Activated naive CD4-positive, alpha-beta T cell treated with anti-CD3 and anti-CD28 coated beads, Interleukin-2, amount 50 U/mL, for 72 hours (primary cell): ENCODE measurements at regions not wholly inside any gene's neighbourhood (a gene's known extent, or its start where the extent isn't known, plus 50 kb on each side); places are given as distances from the start of the nearest gene placed in this dataset.
A peak's percentile ranks its signal among the peaks of the same experiment; 100 is the strongest.

Experiments used
- ATAC-seq, 2 donors: fragments of 150-1000 bp; cut with Tn5 transposase; 2 replicates each; pipeline ENCODE4 v1.10.0; 2021; ENCODE audit warnings: mild to moderate bottlenecking in 2 of 2, moderate library complexity in 2 of 2
- DNase-seq, 2 donors: peaks; one replicate each; pipeline ENCODE4 v3.0.0; 2021 to 2022; ENCODE audit warnings: low spot score in 2 of 2
- H3K27ac Mint-ChIP-seq, 2 donors: one replicate each; pipeline ENCODE4 v1.8.0; 2022; ENCODE audit warnings: mild to moderate bottlenecking in 2 of 2, mixed read lengths in 2 of 2
- H3K36me3 Mint-ChIP-seq, 2 donors: one replicate each; pipeline ENCODE4 v1.8.0; 2022; ENCODE audit warnings: mixed read lengths in 2 of 2
- H3K9me3 Mint-ChIP-seq, 2 donors: one replicate each; pipeline ENCODE4 v1.8.0; 2022; ENCODE audit warnings: mixed read lengths in 2 of 2

DNA sequence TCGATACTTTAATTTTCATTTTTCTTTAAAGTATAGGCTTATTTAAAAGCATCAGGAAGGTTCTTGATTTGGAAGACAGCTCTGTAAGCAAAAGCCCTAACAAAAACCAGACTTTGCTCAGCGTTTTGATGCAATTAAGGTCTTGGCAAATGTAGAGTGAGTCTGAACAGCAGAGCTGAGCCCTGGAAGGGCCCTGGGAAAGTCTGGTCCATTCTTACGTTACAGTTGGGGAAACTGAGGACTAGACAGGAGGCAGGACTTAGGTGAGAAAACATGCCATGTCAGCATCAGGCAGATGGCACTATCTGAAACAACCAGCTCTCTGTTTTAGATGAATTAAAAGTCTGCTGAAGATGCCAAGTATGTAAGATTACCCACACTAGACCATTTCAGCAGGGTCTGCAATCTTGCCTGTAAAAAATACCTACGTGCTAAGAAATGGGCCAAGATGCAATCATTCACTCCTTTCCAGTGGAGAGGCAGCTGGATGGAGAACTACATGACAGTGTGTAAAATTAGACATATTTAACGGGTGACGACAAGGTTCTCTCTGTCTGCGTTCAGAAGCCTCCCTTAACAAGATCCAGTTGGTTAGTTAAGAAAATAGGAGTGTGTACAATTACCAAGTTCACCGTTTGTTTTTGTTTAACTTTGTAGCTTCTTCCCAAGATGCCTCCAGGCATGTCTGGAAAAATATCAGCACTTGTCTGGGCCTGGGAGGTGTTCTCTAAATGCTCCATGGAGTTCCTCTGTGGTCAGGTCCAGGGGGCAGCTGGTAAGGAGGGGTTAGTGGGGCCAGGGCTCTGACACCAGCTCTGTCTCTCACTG lies 502.3 kb upstream of the ZMIZ1 start:
- no peaks in the 10 kb centered on the region for H3K36me3 Mint-ChIP-seq
- no peak overlapping the region for H3K27ac Mint-ChIP-seq
- ATAC-seq (no peak), DNase-seq (no peak)
- H3K9me3 Mint-ChIP-seq: no peaks in the 10 kb centered on the region

DNA sequence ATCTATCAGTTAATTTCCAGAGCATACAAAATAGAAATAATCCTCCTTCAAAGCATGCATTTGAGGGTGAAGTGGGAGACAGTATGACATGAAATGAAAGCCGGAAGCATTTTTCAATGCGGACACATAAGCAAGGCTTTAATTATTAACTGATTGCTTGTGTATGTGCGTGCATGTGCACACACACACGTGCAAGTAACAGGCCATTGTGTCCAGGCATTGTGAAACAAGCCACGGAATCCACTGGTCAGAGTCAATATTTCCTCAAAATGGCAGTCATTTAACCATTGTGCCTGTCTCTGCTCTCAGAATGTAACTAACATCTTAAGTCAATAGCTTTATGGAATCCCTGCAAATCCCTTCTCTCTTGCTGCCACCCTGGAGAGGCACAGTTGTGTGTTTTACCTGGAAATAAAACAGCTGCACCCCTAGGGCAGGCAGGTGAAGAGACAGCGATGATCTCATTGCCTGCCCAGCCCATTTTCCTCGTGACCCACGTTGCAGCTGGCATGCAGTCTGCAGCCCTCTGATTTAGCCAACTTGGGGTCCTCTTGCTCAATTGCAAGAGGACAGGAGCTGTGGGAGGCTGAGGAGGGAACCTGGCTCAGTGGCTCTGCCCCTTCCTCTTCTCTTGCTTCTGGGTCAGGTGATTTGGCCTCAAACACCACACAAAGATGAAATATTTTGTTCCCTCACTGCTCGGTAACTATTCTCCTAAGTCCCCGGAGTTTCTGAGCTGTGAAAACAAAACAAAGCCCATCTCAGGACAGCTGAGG lies 500.9 kb upstream of the ZMIZ1 start:
- ATAC-seq (no peak), DNase-seq (no peak)
- Mint-ChIP-seq H3K36me3 (no peaks in the 10 kb centered on the region), H3K9me3 (no peaks in the 10 kb centered on the region), H3K27ac (no peak overlapping the region)

DNA sequence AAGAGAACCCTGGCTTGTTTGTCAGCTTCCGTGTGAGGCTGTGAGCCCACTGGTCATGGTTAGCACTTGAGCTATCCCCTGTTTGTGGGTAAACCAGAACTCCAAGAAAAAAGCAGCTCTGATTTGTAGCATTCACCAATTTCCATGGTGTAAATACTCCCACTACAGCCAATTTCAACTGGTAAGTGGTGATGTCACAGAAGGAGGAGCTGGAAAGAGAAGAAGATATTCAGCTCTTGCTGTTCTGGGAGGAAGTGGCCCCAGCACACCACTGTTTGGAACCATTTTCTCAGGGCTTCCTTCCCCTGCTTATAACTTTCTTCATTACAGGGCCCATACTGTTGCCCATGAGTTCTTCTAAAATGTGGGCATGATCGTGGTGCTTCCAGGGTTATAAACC lies 500.1 kb upstream of the ZMIZ1 start:
- DNase-seq (no peak), ATAC-seq (no peak)
- Mint-ChIP-seq H3K36me3 (no peaks in the 10 kb centered on the region), H3K9me3 (no peaks in the 10 kb centered on the region), H3K27ac (no peak overlapping the region)

DNA sequence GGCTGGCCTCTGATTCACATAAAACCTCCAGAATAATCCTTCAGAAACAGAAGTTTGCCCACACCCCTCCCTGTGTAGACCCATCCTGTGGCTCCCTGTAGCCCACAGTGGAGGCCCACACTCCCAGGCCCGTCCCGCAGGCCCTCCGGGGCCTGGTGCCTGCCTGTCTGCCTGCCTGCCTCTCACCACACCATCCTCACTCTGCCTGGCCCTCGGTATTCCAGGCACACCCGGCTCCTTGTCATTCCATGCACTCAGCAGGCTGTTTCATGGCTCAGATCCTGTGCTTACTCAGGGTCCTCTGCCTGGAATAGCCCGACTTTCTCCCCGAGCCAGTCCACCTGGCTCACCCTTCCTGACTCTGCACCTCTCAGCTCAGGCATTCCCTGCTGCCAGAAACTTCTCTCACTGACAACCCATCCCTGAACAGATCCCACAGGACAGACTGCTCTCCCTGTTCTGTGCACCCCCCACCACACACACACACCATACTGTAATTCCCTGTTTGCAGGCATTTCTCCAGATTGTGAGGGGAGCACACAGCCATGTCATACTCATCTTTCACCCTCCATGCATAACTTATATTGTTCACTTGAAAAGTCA lies 498.0 kb upstream of the ZMIZ1 start:
- H3K36me3 Mint-ChIP-seq: no peaks in the 10 kb centered on the region
- no peak for ATAC-seq
- H3K27ac Mint-ChIP-seq: peak overlapping the region; percentile 14 to 26
- no peaks in the 10 kb centered on the region for H3K9me3 Mint-ChIP-seq
- no peak for DNase-seq

DNA sequence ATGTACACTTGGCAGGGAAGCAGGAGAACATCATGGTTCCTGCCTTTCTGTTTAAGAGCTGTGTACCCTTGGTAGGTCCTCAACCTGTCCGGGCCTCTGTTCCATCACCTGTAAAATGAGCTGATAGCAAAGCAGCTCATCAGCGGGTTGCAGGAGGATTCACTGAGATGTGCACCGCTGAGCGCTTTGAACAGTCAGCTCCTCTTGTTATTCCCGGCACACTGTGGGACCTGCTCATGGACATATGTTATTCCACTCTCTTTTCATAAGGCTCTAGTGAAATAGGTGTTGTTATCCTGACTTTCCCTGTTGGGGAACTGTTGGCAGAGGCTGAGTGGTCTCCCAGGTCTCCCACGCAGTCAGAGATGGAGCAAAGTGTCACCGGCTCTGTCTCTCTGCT lies 497.5 kb upstream of the ZMIZ1 start:
- Mint-ChIP-seq H3K9me3 (no peaks in the 10 kb centered on the region), H3K27ac (no peak overlapping the region), H3K36me3 (no peaks in the 10 kb centered on the region)
- ATAC-seq (no peak), DNase-seq (no peak)

DNA sequence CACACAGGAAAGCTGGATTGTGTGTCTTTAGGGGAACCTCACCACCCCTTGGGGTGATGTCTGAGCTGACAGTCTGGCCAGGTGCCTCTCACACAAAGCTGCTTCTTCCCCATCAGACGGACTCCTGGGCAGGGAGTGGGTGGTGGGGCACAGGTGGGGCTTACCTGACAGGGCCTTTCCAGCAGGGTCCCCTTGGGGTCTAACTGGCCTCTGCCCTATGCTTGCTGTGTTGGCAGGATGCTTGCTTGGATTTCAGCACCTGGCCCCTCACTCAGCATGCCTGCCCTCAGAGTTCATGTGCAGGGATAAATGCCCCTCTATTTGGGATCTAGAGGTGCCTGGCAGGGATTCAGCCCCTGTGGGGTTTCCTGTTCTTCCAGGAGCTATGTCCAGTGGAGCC lies 496.9 kb upstream of the ZMIZ1 start:
- ATAC-seq: no peak
- Mint-ChIP-seq H3K9me3 (no peaks in the 10 kb centered on the region), H3K27ac (no peak overlapping the region), H3K36me3 (no peaks in the 10 kb centered on the region)
- DNase-seq: no peak

DNA sequence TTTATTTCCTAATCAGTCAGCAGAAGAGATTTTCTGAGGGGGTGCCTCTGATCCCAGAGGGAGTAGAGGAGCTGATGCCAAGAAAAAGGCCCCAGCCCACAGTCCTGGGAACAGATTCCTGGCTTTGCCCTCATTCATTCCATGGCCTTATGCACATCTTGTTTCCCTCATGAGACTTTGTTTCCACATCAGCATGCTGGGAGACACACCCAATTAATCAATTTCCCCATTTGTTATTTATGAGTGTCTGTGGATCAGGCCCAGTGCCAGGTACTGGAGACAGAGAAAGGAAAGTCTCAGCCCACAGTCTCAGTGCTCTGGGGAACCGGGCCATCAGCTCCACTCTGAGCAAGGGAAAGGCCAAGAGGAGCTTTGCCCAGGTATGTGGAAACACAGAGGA lies 496.2 kb upstream of the ZMIZ1 start:
- Mint-ChIP-seq H3K36me3 (no peaks in the 10 kb centered on the region), H3K9me3 (no peaks in the 10 kb centered on the region), H3K27ac (no peak overlapping the region)
- DNase-seq (no peak), ATAC-seq (no peak)

DNA sequence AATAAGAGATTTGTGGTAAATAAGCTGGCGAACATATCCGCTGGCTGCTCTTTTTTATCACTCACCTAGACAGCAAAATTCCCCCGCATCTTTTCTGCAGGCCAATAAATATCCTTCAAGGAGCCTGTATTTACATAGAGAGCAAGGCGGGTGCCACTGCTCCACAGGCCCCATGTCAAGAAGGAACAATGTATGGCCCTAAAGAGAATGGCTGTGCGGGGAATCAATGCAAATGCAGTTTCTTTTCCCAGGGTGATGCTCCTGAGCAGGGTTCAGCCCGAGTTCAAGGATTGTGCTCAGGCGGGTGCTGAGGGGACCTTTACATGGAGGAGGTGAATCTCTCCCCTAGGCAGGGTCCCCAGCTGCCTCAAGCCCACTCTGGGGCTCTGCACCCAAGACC lies 494.2 kb upstream of the ZMIZ1 start:
- ATAC-seq (no peak), DNase-seq (no peak)
- no peaks in the 10 kb centered on the region for H3K36me3 Mint-ChIP-seq
- no peak overlapping the region for H3K27ac Mint-ChIP-seq
- peaks cover 3 to 4% of the 10 kb centered on the region in 2 donors for H3K9me3 Mint-ChIP-seq

DNA sequence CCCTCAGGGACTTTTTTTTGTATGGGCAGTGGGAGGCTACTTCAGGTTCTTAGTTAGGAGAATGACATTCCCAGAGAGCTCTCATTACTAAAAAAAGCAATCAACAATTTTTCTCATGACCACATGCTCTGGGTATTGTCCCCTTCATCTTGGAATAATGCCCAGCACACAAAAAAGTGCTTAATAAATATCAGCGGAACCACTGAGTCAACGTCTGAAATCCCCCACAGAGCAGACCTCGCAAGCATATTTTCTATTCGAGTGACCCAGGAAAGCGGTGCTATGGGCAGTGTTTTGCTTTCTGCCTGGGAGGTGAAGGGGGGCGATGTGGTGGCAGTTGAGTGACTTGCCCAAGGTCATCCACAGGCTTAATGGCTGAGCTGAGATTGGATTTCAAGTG lies 493.4 kb upstream of the ZMIZ1 start:
- DNase-seq (no peak), ATAC-seq (no peak)
- H3K36me3 Mint-ChIP-seq: no peaks in the 10 kb centered on the region
- H3K9me3 Mint-ChIP-seq: peaks cover 3 to 4% of the 10 kb centered on the region in 2 donors
- no peak overlapping the region for H3K27ac Mint-ChIP-seq

DNA sequence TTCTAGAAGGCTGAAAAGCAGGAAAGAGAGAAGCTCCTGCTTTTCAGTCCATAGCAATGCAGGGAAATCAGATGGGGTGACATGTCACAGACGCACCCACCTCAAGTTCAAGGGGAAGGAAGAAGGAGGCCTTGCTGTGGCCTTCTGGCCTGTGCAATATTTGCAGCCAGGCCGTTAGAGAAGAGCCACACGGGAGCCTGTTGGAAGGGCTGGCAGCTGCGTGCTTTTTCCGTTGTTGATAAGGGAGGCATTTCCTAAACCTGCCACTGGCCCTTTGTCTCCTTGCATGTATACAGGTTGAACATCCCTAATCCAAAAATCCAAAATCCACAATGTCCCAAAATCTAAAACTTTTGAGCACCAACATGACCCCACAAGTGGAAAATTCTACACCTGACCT lies 492.5 kb upstream of the ZMIZ1 start:
- ATAC-seq (no peak), DNase-seq (no peak)
- peaks cover 3 to 4% of the 10 kb centered on the region in 2 donors for H3K9me3 Mint-ChIP-seq
- no peaks in the 10 kb centered on the region for H3K36me3 Mint-ChIP-seq
- no peak overlapping the region for H3K27ac Mint-ChIP-seq

DNA sequence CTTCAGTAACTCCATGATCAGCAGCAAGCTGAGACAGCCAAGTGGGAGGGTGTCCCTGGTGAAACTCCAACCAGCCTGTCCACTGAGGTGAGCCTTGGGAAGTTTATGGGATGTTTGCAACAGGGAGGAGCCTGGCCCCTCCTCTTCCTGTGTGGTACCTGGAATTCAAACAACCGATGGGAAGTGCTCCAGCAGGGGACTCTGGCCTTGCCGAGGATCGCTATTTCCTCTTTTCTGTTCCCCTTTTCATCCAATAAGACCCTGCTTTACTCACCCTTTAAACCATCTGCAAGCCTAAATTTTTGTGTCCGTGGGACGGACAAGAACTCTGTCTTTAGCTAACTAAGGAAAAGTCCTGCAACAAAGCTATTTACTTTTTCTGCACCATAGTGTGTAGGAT lies 491.1 kb upstream of the ZMIZ1 start:
- Mint-ChIP-seq H3K27ac (no peak overlapping the region), H3K9me3 (peaks cover 3 to 4% of the 10 kb centered on the region in 2 donors), H3K36me3 (no peaks in the 10 kb centered on the region)
- DNase-seq (no peak), ATAC-seq (no peak)

DNA sequence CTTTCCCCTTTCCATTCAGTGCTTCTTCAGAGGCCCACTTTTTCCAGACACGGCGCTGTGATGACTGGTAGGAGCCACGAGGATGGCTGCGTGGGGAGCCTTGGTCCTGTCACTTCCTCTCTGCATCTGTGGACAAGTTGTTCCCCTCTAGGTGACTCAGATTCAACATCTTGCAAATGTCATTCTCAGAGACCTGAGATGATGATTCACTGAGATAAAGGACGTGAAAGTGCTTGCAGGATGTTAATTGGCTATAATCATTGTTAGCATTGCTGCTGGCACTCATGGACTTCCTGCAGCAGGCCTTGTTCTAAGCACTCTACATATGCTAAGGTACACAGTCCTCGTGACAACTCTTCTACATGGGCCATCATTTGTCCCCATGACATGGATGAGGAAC lies 489.8 kb upstream of the ZMIZ1 start:
- H3K27ac Mint-ChIP-seq: peak overlapping the region; percentile 70 to 90
- no peaks in the 10 kb centered on the region for H3K36me3 Mint-ChIP-seq
- H3K9me3 Mint-ChIP-seq: peaks cover 3 to 4% of the 10 kb centered on the region in 2 donors
- DNase-seq (peak; percentile 46 to 73), ATAC-seq (peak; percentile 98 to 99)

DNA sequence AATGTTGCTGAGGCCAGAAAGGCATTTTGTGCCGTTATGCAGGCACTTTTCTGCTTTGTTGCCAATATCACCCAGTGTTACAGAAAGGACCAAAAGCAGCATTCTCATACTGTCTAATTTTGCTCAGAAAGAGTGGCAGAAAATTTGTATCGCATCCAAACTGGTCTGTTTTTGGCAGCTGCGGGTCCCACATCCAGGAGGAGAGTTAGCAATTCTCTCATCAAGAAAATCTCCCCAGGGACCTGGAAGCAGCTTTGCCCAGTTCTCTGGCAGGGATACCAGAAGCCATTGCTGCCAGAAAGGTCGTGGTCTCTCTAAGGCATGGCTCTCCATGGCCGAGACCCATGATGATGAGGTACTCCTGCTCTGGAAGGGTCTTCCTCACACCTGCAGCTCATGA lies 489.2 kb upstream of the ZMIZ1 start:
- no peak for ATAC-seq
- Mint-ChIP-seq H3K9me3 (peaks cover 3 to 4% of the 10 kb centered on the region in 2 donors), H3K36me3 (no peaks in the 10 kb centered on the region), H3K27ac (peak overlapping the region in 1 of 2 donors; percentile 90)
- no peak for DNase-seq

DNA sequence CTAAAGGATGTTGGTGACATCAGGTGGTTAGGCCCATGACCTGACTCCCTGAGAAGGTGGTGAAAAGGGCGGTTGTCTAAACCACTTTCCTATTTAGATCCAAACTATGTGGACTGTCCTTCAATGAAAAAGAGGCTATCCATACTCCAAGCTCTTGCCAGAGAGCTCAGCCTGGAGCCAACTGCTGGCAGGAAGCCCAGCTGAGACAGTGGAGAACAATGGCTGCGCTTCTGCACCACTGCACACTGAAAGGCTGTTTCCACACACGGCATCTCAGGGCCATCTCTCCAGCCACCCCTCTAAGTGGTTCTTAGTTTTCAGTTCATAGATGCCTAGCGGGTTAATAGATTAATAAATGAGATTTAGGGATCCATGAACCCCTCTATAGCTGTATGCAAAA lies 488.8 kb upstream of the ZMIZ1 start:
- Mint-ChIP-seq H3K27ac (peak overlapping the region in 1 of 2 donors; percentile 90), H3K36me3 (no peaks in the 10 kb centered on the region), H3K9me3 (peaks cover 3 to 4% of the 10 kb centered on the region in 2 donors)
- no peak for DNase-seq
- ATAC-seq: no peak

DNA sequence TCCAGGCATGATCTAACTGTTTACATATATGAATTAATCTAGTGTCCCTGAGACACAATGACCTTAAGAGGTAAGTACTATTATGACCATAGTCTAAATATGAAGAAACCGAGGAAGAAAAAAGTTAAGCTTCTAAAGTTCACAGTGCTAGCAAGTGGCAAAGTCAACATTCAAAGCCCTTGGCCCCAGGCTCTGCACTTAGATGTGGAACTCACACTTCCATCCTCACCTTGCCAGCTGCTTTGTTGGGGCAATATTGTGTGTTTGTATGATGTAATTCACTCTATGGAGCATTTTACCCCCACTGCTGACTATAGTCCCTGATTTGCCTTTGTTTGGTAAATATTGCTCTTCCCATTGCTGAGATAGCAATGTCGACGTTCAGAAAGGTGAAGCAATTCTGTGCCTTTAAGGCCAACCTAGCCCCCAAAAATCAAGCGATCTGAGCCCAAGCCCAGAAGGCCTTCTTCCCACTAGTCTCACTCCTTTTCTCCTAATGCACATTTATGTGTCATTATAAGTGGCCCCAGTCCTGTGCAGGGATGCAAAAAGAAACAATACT lies 487.6 kb upstream of the ZMIZ1 start:
- no peak overlapping the region for H3K27ac Mint-ChIP-seq
- H3K36me3 Mint-ChIP-seq: no peaks in the 10 kb centered on the region
- ATAC-seq (no peak), DNase-seq (no peak)
- peaks cover 3 to 4% of the 10 kb centered on the region in 2 donors for H3K9me3 Mint-ChIP-seq

DNA sequence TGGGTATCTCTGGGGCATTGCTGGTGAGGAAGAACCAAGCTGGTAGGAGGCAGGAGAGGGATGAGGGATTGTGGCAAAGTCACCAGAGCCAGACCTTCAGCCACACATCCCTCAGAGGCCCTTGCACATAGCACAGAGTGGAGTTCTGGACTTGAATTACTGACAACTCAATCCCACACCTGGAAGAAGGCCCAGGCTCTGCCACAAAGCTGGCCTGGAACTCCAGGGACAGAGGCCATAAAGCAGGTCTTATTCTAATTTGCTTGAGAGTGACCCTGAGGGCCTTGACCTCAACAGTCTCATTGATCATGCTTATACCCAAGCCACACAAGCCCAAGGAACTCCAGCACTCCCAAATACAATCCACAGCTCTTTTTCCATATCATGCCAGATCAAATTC lies 486.2 kb upstream of the ZMIZ1 start:
- DNase-seq (no peak), ATAC-seq (no peak)
- Mint-ChIP-seq H3K36me3 (no peaks in the 10 kb centered on the region), H3K27ac (no peak overlapping the region), H3K9me3 (peaks cover 3 to 4% of the 10 kb centered on the region in 2 donors)

DNA sequence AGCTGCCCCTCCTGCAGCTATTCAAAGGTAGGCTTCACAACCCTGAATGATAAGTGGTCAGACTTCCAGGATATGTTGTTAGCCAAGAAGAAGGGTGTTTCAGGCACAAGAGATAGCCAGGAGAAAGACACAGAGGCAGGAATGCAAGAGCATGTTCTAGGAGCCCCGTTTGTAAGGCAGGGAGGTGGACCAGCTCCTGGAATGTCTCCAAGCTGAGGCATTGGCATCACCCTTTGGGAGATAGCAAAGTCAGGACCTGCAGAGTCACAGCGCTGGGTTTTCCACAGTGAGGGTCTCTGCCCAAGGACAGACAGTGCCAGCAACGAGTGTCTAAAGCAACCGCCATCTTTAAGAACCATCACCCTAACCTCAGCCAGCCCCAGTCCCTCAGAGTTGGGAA lies 484.5 kb upstream of the ZMIZ1 start:
- no peak for DNase-seq
- H3K36me3 Mint-ChIP-seq: no peaks in the 10 kb centered on the region
- ATAC-seq: no peak
- no peak overlapping the region for H3K27ac Mint-ChIP-seq
- H3K9me3 Mint-ChIP-seq: peaks cover under 1 to 1% of the 10 kb centered on the region in 2 donors
